Fibroblast of skin of back (primary cell): ENCODE measurements at regions not wholly inside any gene's neighbourhood (a gene's known extent, or its start where the extent isn't known, plus 50 kb on each side); places are given as distances from the start of the nearest gene placed in this dataset.
"Not testable (repeated sequence)": the region's sequence is repeated elsewhere in the genome, so short reads cannot be mapped to it uniquely, and the experiment has no call there.

ENCODE experiments used
- DNase-seq: peaks from one replicate; pipeline ENCODE4 v3.0.0-alpha.2; 2013

- DNase-seq = no peak
Observed at GRCh38 chr11:11000579-11001283, 142.9 kb upstream of the ZBED5 start.

GRCh38 chr11:10998674-10999073 lies 140.8 kb upstream of the ZBED5 start:
- DNase-seq = no peak

- DNase-seq = no peak
Observed at GRCh38 chr11:10996678-10997077, 138.8 kb upstream of the ZBED5 start.

- no peak for DNase-seq
Observed at GRCh38 chr11:10993640-10994039, 135.8 kb upstream of the ZBED5 start.

- DNase-seq = peak; percentile 12
Observed at GRCh38 chr11:10993186-10993585, 135.3 kb upstream of the ZBED5 start.

GRCh38 chr11:10991393-10991792 lies 133.5 kb upstream of the ZBED5 start:
- no peak for DNase-seq

GRCh38 chr11:10990637-10991193 lies 132.9 kb upstream of the ZBED5 start:
- DNase-seq = peak; percentile 46

- DNase-seq = no peak
Observed at GRCh38 chr11:10990160-10990559, 132.3 kb upstream of the ZBED5 start.

GRCh38 chr11:10986006-10986405 lies 128.2 kb upstream of the ZBED5 start:
- DNase-seq = no peak

- DNase-seq = no peak
Observed at GRCh38 chr11:10984742-10985141, 126.9 kb upstream of the ZBED5 start.

GRCh38 chr11:10984250-10984649 lies 126.4 kb upstream of the ZBED5 start:
- DNase-seq = no peak

GRCh38 chr11:10982704-10983510 lies 125.1 kb upstream of the ZBED5 start:
- no peak for DNase-seq

GRCh38 chr11:10979529-10979928 lies 121.7 kb upstream of the ZBED5 start:
- DNase-seq = no peak

- DNase-seq = no peak
Observed at GRCh38 chr11:10978198-10978597, 120.3 kb upstream of the ZBED5 start.

GRCh38 chr11:10975287-10975721 lies 117.5 kb upstream of the ZBED5 start:
- DNase-seq = peak; percentile 3

- no peak for DNase-seq
Observed at GRCh38 chr11:10973416-10973815, 115.6 kb upstream of the ZBED5 start.

- DNase-seq = no peak
Observed at GRCh38 chr11:10970926-10971325, 113.1 kb upstream of the ZBED5 start.

GRCh38 chr11:10969387-10969786 lies 111.5 kb upstream of the ZBED5 start:
- no peak for DNase-seq

- DNase-seq = not testable (repeated sequence)
Observed at GRCh38 chr11:10956884-10957283, 99.0 kb upstream of the ZBED5 start.

- no peak for DNase-seq
Observed at GRCh38 chr11:10955616-10956015, 97.8 kb upstream of the ZBED5 start.

GRCh38 chr11:10954184-10954583 lies 96.3 kb upstream of the ZBED5 start:
- DNase-seq = no peak

- DNase-seq = no peak
Observed at GRCh38 chr11:10952872-10953271, 95.0 kb upstream of the ZBED5 start.

- not testable (repeated sequence) for DNase-seq
Observed at GRCh38 chr11:10947935-10948334, 90.1 kb upstream of the ZBED5 start.

GRCh38 chr11:10946072-10946471 lies 88.2 kb upstream of the ZBED5 start:
- DNase-seq = no peak
